ENCODE measurements at regions not wholly inside any gene's neighbourhood (a gene's known extent, or its start where the extent isn't known, plus 50 kb on each side); places are given as distances from the start of the nearest gene placed in this dataset.

GRCh38 chr5:2524620-2525019, 226.9 kb downstream of the IRX2 start:
- no peaks in the 10 kb centered on the region for H3K27me3 ChIP-seq
- DNase-seq (no peak), ATAC-seq (no peak), FAIRE-seq (no peak)
- no peaks in the 10 kb centered on the region for H3K4me1 ChIP-seq
- WGBS, 2 donors, result 81 to 87% methylated on average over 13 of the region's 13 CpGs
- intact Hi-C loops (cut with DNase I), result no loop called here
- H3K4me3 ChIP-seq, result no peak overlapping the region
- no peaks in the 10 kb centered on the region for H3K9me3 ChIP-seq
- TF ChIP-seq CTCF (IDR thresholded peaks at IDR 0.05), result no peak
- H3K36me3 ChIP-seq, result no peaks in the 10 kb centered on the region
- H3K27ac ChIP-seq, result no peak overlapping the region

- DNase-seq, result no peak
- Histone ChIP-seq H3K36me3 (no peaks in the 10 kb centered on the region), H3K27me3 (no peaks in the 10 kb centered on the region), H3K4me1 (no peaks in the 10 kb centered on the region), H3K27ac (no peak overlapping the region), H3K9me3 (no peaks in the 10 kb centered on the region), H3K4me3 (no peak overlapping the region)
- no peak for TF ChIP-seq CTCF (IDR thresholded peaks at IDR 0.05)
- no peak for FAIRE-seq
- intact Hi-C loops (cut with DNase I), result no loop called here
- 79 to 85% methylated on average over 12 of the region's 12 CpGs for WGBS, 2 donors
- no peak for ATAC-seq
These were observed 228.3 kb downstream of the IRX2 start for GRCh38 chr5:2523180-2523579.

GRCh38 chr5:2522372-2522771, 229.1 kb downstream of the IRX2 start:
- no peak for TF ChIP-seq CTCF (IDR thresholded peaks at IDR 0.05)
- WGBS, 2 donors, result 79 to 81% methylated on average over 11 of the region's 11 CpGs
- ATAC-seq (no peak), DNase-seq (no peak), FAIRE-seq (no peak)
- intact Hi-C loops (cut with DNase I), result no loop called here
- Histone ChIP-seq H3K4me1 (no peaks in the 10 kb centered on the region), H3K4me3 (no peak overlapping the region), H3K27me3 (no peaks in the 10 kb centered on the region), H3K9me3 (no peaks in the 10 kb centered on the region), H3K27ac (no peak overlapping the region), H3K36me3 (no peaks in the 10 kb centered on the region)

GRCh38 chr5:2519153-2519552, 232.3 kb downstream of the IRX2 start:
- no peaks in the 10 kb centered on the region for H3K27me3 ChIP-seq
- intact Hi-C loops (cut with DNase I), result no loop called here
- no peaks in the 10 kb centered on the region for H3K4me1 ChIP-seq
- WGBS, 2 donors, result 69 to 74% methylated on average over 9 of the region's 9 CpGs
- no peak overlapping the region for H3K27ac ChIP-seq
- no peaks in the 10 kb centered on the region for H3K9me3 ChIP-seq
- no peak for FAIRE-seq
- ATAC-seq, result no peak
- no peak for TF ChIP-seq CTCF (IDR thresholded peaks at IDR 0.05)
- no peak overlapping the region for H3K4me3 ChIP-seq
- no peaks in the 10 kb centered on the region for H3K36me3 ChIP-seq
- DNase-seq, result no peak

- ATAC-seq (no peak), DNase-seq (no peak), FAIRE-seq (no peak)
- H3K4me1 ChIP-seq, result no peaks in the 10 kb centered on the region
- no peaks in the 10 kb centered on the region for H3K36me3 ChIP-seq
- no peaks in the 10 kb centered on the region for H3K27me3 ChIP-seq
- H3K27ac ChIP-seq, result no peak overlapping the region
- intact Hi-C loops (cut with DNase I), result no loop called here
- TF ChIP-seq CTCF (IDR thresholded peaks at IDR 0.05), result no peak
- no peak overlapping the region for H3K4me3 ChIP-seq
- WGBS, 2 donors, result 67 to 76% methylated on average over 10 of the region's 10 CpGs
- H3K9me3 ChIP-seq, result no peaks in the 10 kb centered on the region
These were observed 234.0 kb downstream of the IRX2 start for GRCh38 chr5:2517451-2517850.
